Thyroid gland (tissue), 4 donors: ENCODE measurements at regions not wholly inside any gene's neighbourhood (a gene's known extent, or its start where the extent isn't known, plus 50 kb on each side); places are given as distances from the start of the nearest gene placed in this dataset.
"Not testable (repeated sequence)": the region's sequence is repeated elsewhere in the genome, so short reads cannot be mapped to it uniquely, and the experiment has no call there.

Source experiments
- DNase-seq, 2 donors: peaks; one replicate each; pipeline ENCODE4 v3.0.0-alpha.2; 2019
- H3K27ac ChIP-seq, 3 donors: fragments of 200-600 bp; sonication (generic); 1 replicate in 2 of 3; 2 replicates in 1 of 3; pipeline ENCODE4 v1.5.1; 2016 to 2019; ENCODE audit warnings: mild to moderate bottlenecking in 1 of 3, moderate library complexity in 1 of 3
- H3K27me3 ChIP-seq: fragments of 200-600 bp; sonication (generic); one replicate; pipeline ENCODE4 v1.5.1; 2019
- H3K36me3 ChIP-seq, 2 donors: fragments of 200-600 bp; sonication (generic); one replicate each; pipeline ENCODE4 v1.5.1; 2016 to 2019
- H3K4me1 ChIP-seq, 2 donors: fragments of 200-600 bp; sonication (generic); one replicate each; pipeline ENCODE4 v1.5.1; 2017 to 2019
- H3K4me3 ChIP-seq, 3 donors: fragments of 200-600 bp; sonication (generic); replicated peaks in 1 of 3; 1 replicate in 2 of 3; 2 replicates in 1 of 3; pipeline ENCODE4 v1.5.1; 2016; ENCODE audit warnings: mild to moderate bottlenecking in 1 of 3
- H3K9me3 ChIP-seq: fragments of 200-600 bp; sonication (generic); one replicate; pipeline ENCODE4 v1.5.1; 2017
- CTCF ChIP-seq, 6 experiments: fragments of 200-600 bp in 3 of 6; fragments of 450-650 bp in 3 of 6; sonication (generic) in 3 of 6; IDR thresholded peaks; one replicate each; pipeline ENCODE4 v1.5.1; 2016 to 2019; ENCODE audit warnings: antibody characterized with exemption in 6 of 6, mild to moderate bottlenecking in 2 of 6, inconsistent platforms in 1 of 6, moderate library complexity in 1 of 6
- POLR2A ChIP-seq, 2 donors: fragments of 450-650 bp; IDR thresholded peaks; one replicate each; pipeline ENCODE4 v1.6.1; 2017; ENCODE audit warnings: antibody characterized with exemption in 2 of 2, mild to moderate bottlenecking in 2 of 2, moderate library complexity in 1 of 2
- WGBS, 2 donors: methylation state at CpG; one replicate each; pipeline ENCODE4 v1.1.5; 2017; 5-methylcytosine and 5-hydroxymethylcytosine counted together
- intact Hi-C: fragments of 100-400 bp; cut with DNase I; formaldehyde crosslinking; loops from one replicate; pipeline ENCODE4 v1.15.1; 2023

- Histone ChIP-seq H3K27me3 (no peaks in the 10 kb centered on the region), H3K4me1 (no peaks in the 10 kb centered on the region), H3K27ac (no peak overlapping the region), H3K9me3 (no peaks in the 10 kb centered on the region), H3K36me3 (no peaks in the 10 kb centered on the region), H3K4me3 (no peak overlapping the region)
- TF ChIP-seq POLR2A (IDR thresholded peaks at IDR 0.05) (no peak), CTCF (IDR thresholded peaks at IDR 0.05) (no peak)
- 91 to 94% methylated on average over 20 of the region's 20 CpGs for WGBS, 2 donors
- intact Hi-C loops, result no loop called here
- no peak for DNase-seq
Measured at GRCh38 chr6:81098109-81098814, 654.2 kb downstream of the TENT5A start.

- intact Hi-C loops, DNase-seq, H3K9me3 ChIP-seq, H3K4me1 ChIP-seq, H3K4me3 ChIP-seq, H3K27me3 ChIP-seq, H3K27ac ChIP-seq, H3K36me3 ChIP-seq: not testable (repeated sequence)
- whole genome bisulfite sequencing, 2 donors, result 75 to 80% methylated on average over 6 of the region's 6 CpGs
Measured at GRCh38 chr6:81096464-81096863, 656.0 kb downstream of the TENT5A start.

GRCh38 chr6:81093051-81093450, 659.4 kb downstream of the TENT5A start:
- no peak overlapping the region for H3K27ac ChIP-seq
- WGBS, 2 donors, result 69 to 83% methylated on average over 5 of the region's 5 CpGs
- no peaks in the 10 kb centered on the region for H3K27me3 ChIP-seq
- TF ChIP-seq POLR2A (IDR thresholded peaks at IDR 0.05) (no peak), CTCF (IDR thresholded peaks at IDR 0.05) (no peak)
- DNase-seq, result no peak
- no peaks in the 10 kb centered on the region for H3K36me3 ChIP-seq
- H3K4me3 ChIP-seq, result no peak overlapping the region
- no peaks in the 10 kb centered on the region for H3K9me3 ChIP-seq
- H3K4me1 ChIP-seq, result no peaks in the 10 kb centered on the region
- intact Hi-C loops, result no loop called here

GRCh38 chr6:81088145-81088544, 664.3 kb downstream of the TENT5A start:
- WGBS, 2 donors, result 70 to 71% methylated on average over 1 of the region's 1 CpG
- Histone ChIP-seq H3K4me1 (no peaks in the 10 kb centered on the region), H3K27ac (no peak overlapping the region)

GRCh38 chr6:81086991-81087390, 665.5 kb downstream of the TENT5A start:
- intact Hi-C loops, result no loop called here
- WGBS, 2 donors, result 69 to 76% methylated on average over 3 of the region's 3 CpGs
- TF ChIP-seq POLR2A (IDR thresholded peaks at IDR 0.05) (no peak), CTCF (IDR thresholded peaks at IDR 0.05) (no peak)

More at GRCh38 chr6:81088145-81088544, 664.3 kb downstream of the TENT5A start:
- Histone ChIP-seq H3K27me3 (no peaks in the 10 kb centered on the region), H3K36me3 (no peaks in the 10 kb centered on the region), H3K4me3 (no peak overlapping the region), H3K9me3 (no peaks in the 10 kb centered on the region)
- DNase-seq, result no peak
- no peak for TF ChIP-seq CTCF (IDR thresholded peaks at IDR 0.05)
- no peak for TF ChIP-seq POLR2A (IDR thresholded peaks at IDR 0.05)
- intact Hi-C loops, result no loop called here

More at GRCh38 chr6:81086991-81087390, 665.5 kb downstream of the TENT5A start:
- Histone ChIP-seq H3K27me3 (no peaks in the 10 kb centered on the region), H3K4me1 (no peaks in the 10 kb centered on the region), H3K4me3 (no peak overlapping the region), H3K9me3 (no peaks in the 10 kb centered on the region), H3K27ac (no peak overlapping the region), H3K36me3 (no peaks in the 10 kb centered on the region)
- no peak for DNase-seq
